GM12878 (cell line): ENCODE measurements at regions not wholly inside any gene's neighbourhood (a gene's known extent, or its start where the extent isn't known, plus 50 kb on each side); places are given as distances from the start of the nearest gene placed in this dataset.

Experiments used
- ATAC-seq: fragments of 200-7000 bp; cut with Tn5 transposase; 3 replicates; pipeline ENCODE4 v1.9.1; 2020; ENCODE audit warnings: mild to moderate bottlenecking, moderate library complexity
- BruUV-seq: library from RNA; stranded (reverse); fragments of 400-500 nt; replicated peaks from 2 replicates; lab custom pipeline; 2021; lab: Mats Ljungman, UMichigan
- CTCF ChIA-PET: fragments of 300-600 bp; sonication (Branson Sonifier 250); formaldehyde crosslinking; extraction: SDS; loops from one replicate; lab custom pipeline; 2021; ENCODE audit warnings: inconsistent platforms; lab: Yijun Ruan, JAX
- POLR2A ChIA-PET: fragments of 350-600 bp; formaldehyde crosslinking; extraction: SDS; loops from one replicate; lab custom pipeline; 2021; ENCODE audit warnings: inconsistent platforms; lab: Charles Lee
- RAD21 ChIA-PET: fragments of 300-600 bp; sonication (Branson Sonifier 250); formaldehyde crosslinking; loops from one replicate; lab custom pipeline; 2023; ENCODE audit warnings: antibody characterized with exemption; ENCODE audit not compliant: unreplicated experiment; lab: Charles Lee
- SMC1A ChIA-PET: fragments of 300-600 bp; sonication (Branson Sonifier 250); formaldehyde crosslinking; loops from one replicate; lab custom pipeline; 2023; ENCODE audit not compliant: unreplicated experiment, uncharacterized antibody; lab: Charles Lee
- DNase-seq: peaks from one replicate; pipeline ENCODE4 v3.0.0-alpha.2; 2011; ENCODE audit warnings: low read depth, low spot score
- FAIRE-seq: peaks from 3 replicates; lab custom pipeline; 2011; peaks lifted over from hg19 to GRCh38; lab: Jason Lieb, UNC
- H2AFZ ChIP-seq: 2 replicates; pipeline ENCODE4 v1.6.0; 2011; ENCODE audit warnings: low read depth, low read length, control low read depth; ENCODE audit not compliant: control insufficient read depth
- H3K27ac ChIP-seq: 2 replicates; pipeline ENCODE4 v1.5.1; 2011; ENCODE audit warnings: control low read depth; ENCODE audit not compliant: control insufficient read depth, insufficient read depth
- H3K27me3 ChIP-seq, 2 experiments: replicated peaks in 1 of 2; 2 replicates each; pipeline versions ENCODE4 v1.6.0 to v1.6.1; 2011; ENCODE audit warnings: low read length in 1 of 2; ENCODE audit not compliant: control insufficient read depth in 2 of 2, insufficient read depth in 2 of 2
- H3K36me3 ChIP-seq, 2 experiments: 2 replicates each; pipeline ENCODE4 v1.5.1; 2011; ENCODE audit warnings: low read length in 1 of 2; ENCODE audit not compliant: control insufficient read depth in 2 of 2, insufficient read depth in 2 of 2
- H3K4me1 ChIP-seq: 2 replicates; pipeline ENCODE4 v1.6.1; 2011; ENCODE audit warnings: mild to moderate bottlenecking, low read length, moderate library complexity, mixed read lengths; ENCODE audit not compliant: control insufficient read depth, insufficient read depth
- H3K4me2 ChIP-seq: 2 replicates; pipeline ENCODE4 v1.6.0; 2011; ENCODE audit warnings: control low read depth; ENCODE audit not compliant: control insufficient read depth, insufficient read depth
- H3K4me3 ChIP-seq: fragments of 200-600 bp; sonication (generic); 2 replicates; pipeline ENCODE4 v1.5.1; 2016
- H3K79me2 ChIP-seq: 2 replicates; pipeline ENCODE4 v1.6.0; 2011; ENCODE audit warnings: low read length; ENCODE audit not compliant: control insufficient read depth, insufficient read depth
- H3K9ac ChIP-seq: 2 replicates; pipeline ENCODE4 v1.8.0; 2011; ENCODE audit warnings: low read length, control low read depth, mixed read lengths; ENCODE audit not compliant: control insufficient read depth, insufficient read depth
- H3K9me3 ChIP-seq: replicated peaks from 3 replicates; pipeline ENCODE4 v1.5.1; 2011; ENCODE audit warnings: mild to moderate bottlenecking, low read length; ENCODE audit not compliant: control insufficient read depth, insufficient read depth
- H4K20me1 ChIP-seq: 2 replicates; pipeline ENCODE4 v1.6.0; 2011; ENCODE audit not compliant: control insufficient read depth, insufficient read depth
- HDGF ChIP-seq: fragments of 450-650 bp; IDR thresholded peaks from 2 replicates; pipeline ENCODE4 v1.6.1; 2016; ENCODE audit warnings: antibody characterized with exemption
- SPI1 ChIP-seq: IDR thresholded peaks from 2 replicates; pipeline ENCODE4 v1.6.1; 2011; ENCODE audit warnings: low read depth, mild to moderate bottlenecking, low read length, moderate library complexity, borderline replicate concordance; ENCODE audit not compliant: insufficient read depth
- WGBS: methylation state at CpG from one replicate; pipeline ENCODE4 v1.1.6; 2016; ENCODE audit warnings: low lambda C conversion rate; ENCODE audit not compliant: insufficient replicate concordance, insufficient coverage; ENCODE audit errors: missing lambda C conversion rate; 5-methylcytosine and 5-hydroxymethylcytosine counted together
- in situ Hi-C: fragments of 300-500 bp; cut with MboI; formaldehyde crosslinking; loops from 9 replicates; pipeline ENCODE4 v1.14.3; 2018; ENCODE audit warnings: mixed read lengths
- intact Hi-C: fragments of 100-400 bp; cut with micrococcal nuclease; formaldehyde crosslinking; loops from one replicate; pipeline ENCODE4 v1.14.2; 2022; ENCODE audit not compliant: unreplicated experiment
- TF ChIP-seq, protein P1 (sequence below): fragments of 450-650 bp; IDR thresholded peaks from 2 replicates; pipeline ENCODE4 v1.6.1; 2016; ENCODE audit warnings: mild to moderate bottlenecking

DNA sequence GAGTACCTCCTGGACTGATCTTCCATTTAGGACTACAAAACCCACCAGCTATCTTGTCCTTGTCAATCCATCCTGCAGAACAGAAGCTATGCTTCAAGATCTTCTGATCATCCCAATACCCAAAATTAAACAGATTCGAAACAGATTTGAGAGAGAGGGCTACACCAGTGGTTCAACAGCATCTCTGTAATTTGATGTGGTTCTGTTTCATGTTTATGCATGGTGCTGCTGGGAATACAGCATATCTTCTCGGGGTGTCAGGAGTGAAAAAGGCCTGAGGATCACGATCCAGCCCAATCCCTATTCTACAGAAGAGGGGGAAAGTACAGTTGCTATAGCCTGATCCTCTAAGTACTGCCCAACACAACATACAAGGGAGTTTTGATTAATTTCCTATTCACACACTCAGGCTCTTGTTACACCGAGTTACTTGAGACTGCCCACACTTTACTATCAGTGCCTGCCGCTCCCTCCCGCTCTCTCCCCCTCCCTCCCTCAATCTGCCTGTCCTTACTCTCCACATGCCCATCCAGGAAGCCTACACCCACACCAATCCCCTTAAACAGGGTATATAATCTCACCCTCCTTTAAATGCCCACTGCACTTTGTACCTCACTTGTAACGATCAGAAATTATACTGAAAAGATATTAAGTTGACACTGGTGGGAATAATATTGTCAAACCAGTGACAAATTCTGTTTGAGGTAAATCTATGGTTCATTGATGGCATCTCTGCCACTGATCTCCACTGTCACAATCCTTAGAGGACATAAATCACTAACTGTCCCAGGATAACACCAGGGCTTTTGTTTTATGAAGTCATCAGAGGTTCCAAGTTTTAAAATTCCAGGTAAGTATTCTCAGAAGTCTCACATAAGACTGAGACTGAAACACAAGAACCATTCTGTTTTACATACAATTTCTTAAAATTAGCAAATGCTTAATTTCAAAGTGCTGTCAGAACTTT, 89.3 kb upstream of the PLEKHM1 start:
- TF ChIP-seq, protein P1, sequence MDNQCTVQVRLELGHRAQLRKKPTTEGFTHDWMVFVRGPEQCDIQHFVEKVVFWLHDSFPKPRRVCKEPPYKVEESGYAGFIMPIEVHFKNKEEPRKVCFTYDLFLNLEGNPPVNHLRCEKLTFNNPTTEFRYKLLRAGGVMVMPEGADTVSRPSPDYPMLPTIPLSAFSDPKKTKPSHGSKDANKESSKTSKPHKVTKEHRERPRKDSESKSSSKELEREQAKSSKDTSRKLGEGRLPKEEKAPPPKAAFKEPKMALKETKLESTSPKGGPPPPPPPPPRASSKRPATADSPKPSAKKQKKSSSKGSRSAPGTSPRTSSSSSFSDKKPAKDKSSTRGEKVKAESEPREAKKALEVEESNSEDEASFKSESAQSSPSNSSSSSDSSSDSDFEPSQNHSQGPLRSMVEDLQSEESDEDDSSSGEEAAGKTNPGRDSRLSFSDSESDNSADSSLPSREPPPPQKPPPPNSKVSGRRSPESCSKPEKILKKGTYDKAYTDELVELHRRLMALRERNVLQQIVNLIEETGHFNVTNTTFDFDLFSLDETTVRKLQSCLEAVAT, result peak; percentile 93
- 0 out of 2 replicates have a peak, but pooled peaks have one; percentile 41 for TF ChIP-seq HDGF
- TF ChIP-seq SPI1, result no peak
- TF ChIP-seq, all 136 proteins: peak for 2
- H3K4me3 ChIP-seq, result no peak overlapping the region
- ATAC-seq (no peak), FAIRE-seq (no peak), DNase-seq (no peak)
- H2AFZ ChIP-seq, result no peak overlapping the region
- intact Hi-C loops (no loop called here), in situ Hi-C loops (loop anchor here (25.0 kb wide), 2 partner anchors 557 to 682 kb away; no protein-coding TSS in a partner anchor)
- WGBS, result 91% methylated on average over 7 of the region's 7 CpGs
- peak overlapping the region; percentile 30 for H3K4me2 ChIP-seq
- H3K9me3 ChIP-seq, result no peaks in the 10 kb centered on the region
- no peak overlapping the region for H3K9ac ChIP-seq
- ChIA-PET RAD21 (no interaction called here), SMC1A (interaction anchor here (1.2 kb wide), 1 partner anchor 693 kb away, joined by 6 read pairs; no protein-coding TSS in a partner anchor), POLR2A (no interaction called here), CTCF (no interaction called here)
- peaks cover 27% of the 10 kb centered on the region for H3K4me1 ChIP-seq
- TSS peak; percentile 4 for BruUV-seq
- H3K27me3 ChIP-seq, result no peaks in the 10 kb centered on the region
- no peak overlapping the region for H3K27ac ChIP-seq
- peaks cover 3 to 12% of the 10 kb centered on the region in 2 experiments; a peak in 3 of 4 replicates for H3K36me3 ChIP-seq
- peaks cover 86% of the 10 kb centered on the region for H3K79me2 ChIP-seq
- H4K20me1 ChIP-seq, result peaks cover 7% of the 10 kb centered on the region
